GM18507 (cell line): ENCODE measurements at regions not wholly inside any gene's neighbourhood (a gene's known extent, or its start where the extent isn't known, plus 50 kb on each side); places are given as distances from the start of the nearest gene placed in this dataset.
"Not testable (repeated sequence)": the region's sequence is repeated elsewhere in the genome, so short reads cannot be mapped to it uniquely, and the experiment has no call there.

Experiments
- DNase-seq: peaks from one replicate; pipeline ENCODE4 v3.0.0; 2011; ENCODE audit warnings: low read depth; ENCODE audit not compliant: insufficient read length; ENCODE audit errors: extremely low spot score
- FAIRE-seq: peaks from 2 replicates; lab custom pipeline; 2011; peaks lifted over from hg19 to GRCh38; lab: Jason Lieb, UNC

- FAIRE-seq (no peak), DNase-seq (no peak)
These were observed 157.2 kb downstream of the EDEM1 start for GRCh38 chr3:5344707-5345106.

- FAIRE-seq = no peak
- no peak for DNase-seq
These were observed 160.0 kb downstream of the EDEM1 start for GRCh38 chr3:5347486-5347885.

- FAIRE-seq (no peak), DNase-seq (no peak)
These were observed 160.9 kb downstream of the EDEM1 start for GRCh38 chr3:5348229-5348902.

- DNase-seq = no peak
- FAIRE-seq = no peak
These were observed 161.8 kb downstream of the EDEM1 start for GRCh38 chr3:5349343-5349742.

- FAIRE-seq = no peak
- no peak for DNase-seq
These were observed 169.6 kb downstream of the EDEM1 start for GRCh38 chr3:5357089-5357488.

GRCh38 chr3:5358911-5359310 is 171.4 kb downstream of the EDEM1 start:
- DNase-seq (no peak), FAIRE-seq (no peak)

- no peak for DNase-seq
- FAIRE-seq = no peak
These were observed 172.9 kb downstream of the EDEM1 start for GRCh38 chr3:5360453-5360852.

- FAIRE-seq (no peak), DNase-seq (no peak)
These were observed 179.2 kb downstream of the EDEM1 start for GRCh38 chr3:5366746-5367145.

GRCh38 chr3:5371555-5371954 is 184.0 kb downstream of the EDEM1 start:
- not testable (repeated sequence) for FAIRE-seq, DNase-seq

- no peak for FAIRE-seq
These were observed 189.3 kb downstream of the EDEM1 start for GRCh38 chr3:5376761-5377160.

GRCh38 chr3:5379266-5379665 is 191.8 kb downstream of the EDEM1 start:
- not testable (repeated sequence) for FAIRE-seq, DNase-seq

More at GRCh38 chr3:5376761-5377160, 189.3 kb downstream of the EDEM1 start:
- no peak for DNase-seq

- not testable (repeated sequence) for DNase-seq, FAIRE-seq
These were observed 196.2 kb downstream of the EDEM1 start for GRCh38 chr3:5383486-5384263.

- FAIRE-seq = no peak
- DNase-seq = no peak
These were observed 197.2 kb downstream of the EDEM1 start for GRCh38 chr3:5384557-5385236.

- FAIRE-seq (no peak), DNase-seq (no peak)
These were observed 200.6 kb downstream of the EDEM1 start for GRCh38 chr3:5388091-5388490.

- FAIRE-seq (no peak), DNase-seq (no peak)
These were observed 201.6 kb downstream of the EDEM1 start for GRCh38 chr3:5389057-5389456.

GRCh38 chr3:5390221-5390620 is 202.7 kb downstream of the EDEM1 start:
- FAIRE-seq (peak; percentile 49), DNase-seq (no peak)

GRCh38 chr3:5390936-5391625 is 203.6 kb downstream of the EDEM1 start:
- FAIRE-seq = no peak
- no peak for DNase-seq

GRCh38 chr3:5401002-5401401 is 213.5 kb downstream of the EDEM1 start:
- DNase-seq (no peak), FAIRE-seq (no peak)

- DNase-seq (no peak), FAIRE-seq (no peak)
These were observed 217.2 kb downstream of the EDEM1 start for GRCh38 chr3:5404718-5405117.

- FAIRE-seq = no peak
- no peak for DNase-seq
These were observed 224.3 kb downstream of the EDEM1 start for GRCh38 chr3:5411786-5412185.
